ENCODE measurements at regions not wholly inside any gene's neighbourhood (a gene's known extent, or its start where the extent isn't known, plus 50 kb on each side); places are given as distances from the start of the nearest gene placed in this dataset.
"Not testable (repeated sequence)": the region's sequence is repeated elsewhere in the genome, so short reads cannot be mapped to it uniquely, and the experiment has no call there.

DNA sequence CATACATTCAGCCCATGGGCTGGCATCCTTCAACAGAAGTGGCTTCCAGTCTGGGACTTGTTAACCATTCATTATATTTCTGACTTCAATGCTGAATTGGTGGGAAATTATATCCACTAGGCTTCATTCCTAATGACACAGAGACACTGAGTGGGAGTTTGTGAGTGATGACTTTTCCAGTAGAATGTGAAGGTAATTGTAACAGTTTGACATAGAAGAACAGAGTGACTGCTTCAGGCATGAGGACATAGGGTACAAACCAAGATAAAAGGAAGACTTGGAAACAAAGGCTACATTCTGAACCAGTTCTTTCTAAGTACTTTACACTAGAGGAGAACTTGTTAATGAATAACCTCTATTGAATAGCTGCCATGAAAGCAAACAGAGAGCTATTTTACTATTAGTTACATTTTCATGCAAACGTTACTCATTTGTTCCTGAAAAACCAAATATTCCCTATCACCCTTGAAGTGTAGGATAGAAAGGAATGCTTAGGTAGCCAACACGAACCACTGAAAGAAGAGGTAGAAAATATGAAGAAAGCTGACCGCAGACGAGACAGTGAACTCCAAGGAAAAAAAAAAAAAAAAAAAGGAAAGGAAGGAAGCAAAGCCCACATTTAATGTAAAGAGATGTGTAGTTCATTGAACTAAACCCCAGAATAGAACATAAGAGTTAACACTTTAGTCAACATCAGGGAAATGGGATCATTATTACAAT is 237.0 kb upstream of the SEMA3C start:
- DNase-seq (ENCODE audit: extremely low spot score in 2 of 2): no peak
- H3K9me3 ChIP-seq: no peaks in the 10 kb centered on the region
- intact Hi-C loops (cut with DNase I): no loop called here
- no peak overlapping the region for H3K4me3 ChIP-seq
- H3K36me3 ChIP-seq: no peaks in the 10 kb centered on the region
- no peak overlapping the region for H3K27ac ChIP-seq
- TF ChIP-seq CTCF (IDR thresholded peaks at IDR 0.05) (no peak), POLR2A (IDR thresholded peaks at IDR 0.05) (no peak), POLR2AphosphoS5 (IDR thresholded peaks at IDR 0.05; ENCODE audit: insufficient read depth in 1 of 2, low read depth in 1 of 2) (no peak)
- H3K4me1 ChIP-seq: no peaks in the 10 kb centered on the region
- no peaks in the 10 kb centered on the region for H3K27me3 ChIP-seq

- H3K9me3 ChIP-seq: no peaks in the 10 kb centered on the region
- intact Hi-C loops (cut with DNase I): no loop called here
- no peak for TF ChIP-seq CTCF (IDR thresholded peaks at IDR 0.05)
- TF ChIP-seq POLR2A (IDR thresholded peaks at IDR 0.05): no peak
- TF ChIP-seq POLR2AphosphoS5 (IDR thresholded peaks at IDR 0.05; ENCODE audit: insufficient read depth in 1 of 2, low read depth in 1 of 2): no peak
- no peak for DNase-seq (ENCODE audit: extremely low spot score in 2 of 2)
- no peak overlapping the region for H3K27ac ChIP-seq
- no peak overlapping the region for H3K4me3 ChIP-seq
- H3K4me1 ChIP-seq: no peaks in the 10 kb centered on the region
- H3K27me3 ChIP-seq: no peaks in the 10 kb centered on the region
- H3K36me3 ChIP-seq: no peaks in the 10 kb centered on the region
Measured at GRCh38 chr7:81154565-81154964, 235.7 kb upstream of the SEMA3C start.

- H3K36me3 ChIP-seq; intact Hi-C loops (cut with DNase I); H3K4me3 ChIP-seq; H3K27me3 ChIP-seq; DNase-seq (ENCODE audit: extremely low spot score in 2 of 2); H3K9me3 ChIP-seq; H3K27ac ChIP-seq; H3K4me1 ChIP-seq: not testable (repeated sequence)
Measured at GRCh38 chr7:81152925-81153324, 234.1 kb upstream of the SEMA3C start.

DNA sequence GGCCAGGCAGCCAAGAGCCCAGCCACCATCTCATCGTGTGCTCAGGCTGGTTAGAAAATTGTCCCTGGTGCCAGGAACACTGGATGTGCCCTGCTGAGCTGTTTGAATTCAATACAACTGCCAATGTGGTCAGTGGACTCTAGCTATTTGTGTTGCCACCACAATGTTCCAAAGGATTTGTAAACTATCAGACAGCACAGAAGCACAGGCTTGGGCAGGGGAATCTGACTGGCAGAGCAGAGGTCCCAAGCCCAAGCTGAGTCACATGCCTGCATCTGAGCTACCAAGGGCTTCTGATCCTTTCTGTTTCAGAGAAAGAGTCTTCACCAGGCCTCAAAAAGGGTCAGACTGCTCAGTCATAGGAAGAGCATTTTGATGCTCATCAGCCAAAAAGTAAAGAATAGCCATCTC is 232.1 kb upstream of the SEMA3C start:
- H3K36me3 ChIP-seq: no peaks in the 10 kb centered on the region
- no peak for TF ChIP-seq POLR2AphosphoS5 (IDR thresholded peaks at IDR 0.05; ENCODE audit: insufficient read depth in 1 of 2, low read depth in 1 of 2)
- no peak for TF ChIP-seq POLR2A (IDR thresholded peaks at IDR 0.05)
- TF ChIP-seq CTCF (IDR thresholded peaks at IDR 0.05): no peak
- intact Hi-C loops (cut with DNase I): no loop called here
- DNase-seq (ENCODE audit: extremely low spot score in 2 of 2): no peak
- no peak overlapping the region for H3K27ac ChIP-seq
- no peaks in the 10 kb centered on the region for H3K4me1 ChIP-seq
- H3K27me3 ChIP-seq: no peaks in the 10 kb centered on the region
- H3K4me3 ChIP-seq: no peak overlapping the region
- no peaks in the 10 kb centered on the region for H3K9me3 ChIP-seq

DNA sequence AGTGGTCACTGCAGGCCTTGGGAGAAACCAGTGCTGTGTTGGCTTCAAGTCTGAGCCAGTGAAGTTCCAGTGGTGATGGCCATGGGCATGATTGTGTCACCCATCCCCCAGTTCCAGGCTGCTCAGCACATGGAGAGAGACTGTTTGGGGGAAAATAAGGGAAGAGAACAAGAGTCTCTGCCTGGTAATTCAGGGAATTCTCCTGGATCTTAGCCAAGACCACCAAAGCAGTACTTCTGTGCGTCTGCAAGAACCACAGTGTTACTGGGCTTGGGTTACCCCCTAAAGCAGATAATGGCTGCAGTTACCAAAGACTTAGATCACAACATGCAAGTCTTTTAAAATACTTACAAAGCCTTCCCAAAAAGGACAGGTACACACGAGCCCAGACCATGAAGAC is 225.0 kb upstream of the SEMA3C start:
- H3K27me3 ChIP-seq: no peaks in the 10 kb centered on the region
- intact Hi-C loops (cut with DNase I): no loop called here
- no peaks in the 10 kb centered on the region for H3K9me3 ChIP-seq
- no peaks in the 10 kb centered on the region for H3K4me1 ChIP-seq
- TF ChIP-seq POLR2AphosphoS5 (IDR thresholded peaks at IDR 0.05; ENCODE audit: insufficient read depth in 1 of 2, low read depth in 1 of 2): no peak
- TF ChIP-seq CTCF (IDR thresholded peaks at IDR 0.05): no peak
- no peak for TF ChIP-seq POLR2A (IDR thresholded peaks at IDR 0.05)
- no peaks in the 10 kb centered on the region for H3K36me3 ChIP-seq
- no peak overlapping the region for H3K27ac ChIP-seq
- no peak overlapping the region for H3K4me3 ChIP-seq
- DNase-seq (ENCODE audit: extremely low spot score in 2 of 2): no peak

DNA sequence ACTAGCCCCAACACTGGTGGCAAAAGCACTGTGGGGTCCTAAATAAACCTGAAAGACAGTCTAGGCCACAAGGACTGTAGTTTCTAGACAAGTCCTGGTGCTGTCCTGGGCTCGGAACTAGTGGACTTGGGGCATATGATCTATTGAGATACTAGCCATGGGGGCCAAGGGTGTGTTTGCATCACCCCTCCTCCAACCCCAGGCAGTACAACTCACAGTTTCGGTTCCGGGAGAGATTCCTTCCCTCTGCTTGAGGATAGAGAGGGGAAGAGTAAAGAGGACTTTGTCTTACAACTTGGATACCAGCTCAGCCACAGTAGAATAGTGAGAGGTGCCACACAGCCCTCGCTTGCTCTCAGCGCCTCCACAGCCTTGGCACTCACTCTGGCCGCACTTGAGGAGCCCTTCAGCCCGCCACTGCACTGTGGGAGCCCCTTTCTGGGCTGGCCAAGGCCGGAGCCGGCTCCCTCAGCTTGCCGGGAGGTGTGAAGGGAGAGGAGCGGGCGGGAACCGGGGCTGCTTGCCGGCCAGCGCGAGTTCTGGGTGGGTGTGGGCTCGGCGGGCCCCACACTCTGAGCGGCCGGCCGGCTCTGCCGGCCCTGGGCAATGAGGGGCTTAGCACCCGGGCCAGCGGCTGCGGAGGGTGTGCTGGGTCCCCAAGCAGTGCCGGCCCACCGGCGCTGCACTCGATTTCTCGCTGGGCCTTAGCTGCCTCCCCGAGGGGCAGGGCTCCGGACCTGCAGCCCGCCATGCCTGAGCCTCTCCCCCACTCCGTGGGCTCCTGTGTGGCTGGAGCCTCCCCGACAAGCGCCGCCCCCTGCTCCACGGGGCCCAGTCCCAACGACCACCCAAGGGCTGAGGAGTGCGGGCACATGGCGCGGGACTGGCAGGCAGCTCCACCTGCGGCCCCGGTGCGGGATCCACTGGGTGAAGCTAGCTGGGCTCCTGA is 222.7 kb upstream of the SEMA3C start:
- H3K4me1 ChIP-seq; DNase-seq (ENCODE audit: extremely low spot score in 2 of 2); H3K27me3 ChIP-seq; H3K27ac ChIP-seq; intact Hi-C loops (cut with DNase I); H3K4me3 ChIP-seq; H3K36me3 ChIP-seq; H3K9me3 ChIP-seq: not testable (repeated sequence)
